GM19023 (cell line): ENCODE measurements at regions not wholly inside any gene's neighbourhood (a gene's known extent, or its start where the extent isn't known, plus 50 kb on each side); places are given as distances from the start of the nearest gene placed in this dataset.

Source experiments
- ATAC-seq: cut with Tn5 transposase; IDR thresholded peaks from one replicate; pipeline ENCODE4 v1.9.1; 2021; ENCODE audit warnings: mild to moderate bottlenecking, moderate library complexity; ENCODE audit not compliant: unreplicated experiment

DNA sequence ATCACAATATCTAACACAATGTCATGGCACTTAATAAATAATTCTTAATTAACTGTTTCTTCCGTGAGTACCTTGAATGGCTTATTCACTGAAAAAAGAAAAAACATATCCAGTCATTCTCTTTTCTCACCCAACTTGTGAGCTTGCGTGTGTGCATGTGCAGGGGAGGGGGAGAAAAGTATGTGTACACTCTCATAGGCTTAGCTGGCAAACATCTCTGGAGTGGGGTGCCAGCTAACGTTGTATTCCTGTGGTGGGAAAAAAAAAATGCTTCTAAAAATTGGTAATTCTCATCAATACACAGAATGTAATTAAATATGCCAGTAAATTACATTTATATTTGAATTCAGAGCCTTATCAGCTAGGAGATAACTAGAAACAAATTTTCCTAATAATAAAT is 291.9 kb upstream of the NOX3 start:
- ATAC-seq = no peak

DNA sequence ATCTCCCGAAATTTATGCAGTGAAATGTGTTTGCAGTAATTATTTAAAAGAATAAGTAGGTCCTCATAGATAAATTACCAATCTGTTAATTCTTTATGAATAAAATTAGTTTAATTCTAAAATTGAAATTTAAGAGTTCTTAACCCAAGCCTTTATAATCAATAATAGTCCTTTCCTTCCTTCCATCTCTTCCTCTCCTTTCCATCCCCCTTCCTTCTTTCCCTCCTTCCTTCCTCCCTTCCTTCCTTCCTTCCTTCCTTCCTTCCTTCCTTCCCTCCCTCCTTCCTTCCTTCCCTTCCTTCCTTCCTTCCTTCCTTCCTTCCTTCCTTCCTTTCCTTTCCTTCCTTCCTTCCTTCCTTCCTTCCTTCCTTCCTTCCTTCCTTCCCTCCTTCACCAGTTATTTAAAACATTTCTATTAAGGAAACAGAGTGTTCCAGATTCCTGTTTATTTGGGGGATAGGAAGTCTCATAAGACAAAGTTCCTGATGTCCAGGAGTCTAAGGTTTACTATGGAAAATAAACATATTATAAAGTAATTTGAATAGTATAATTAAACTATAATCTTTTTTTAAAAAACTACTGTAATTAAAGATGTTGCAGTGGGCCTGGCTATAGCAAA is 285.3 kb upstream of the NOX3 start:
- ATAC-seq = no peak

DNA sequence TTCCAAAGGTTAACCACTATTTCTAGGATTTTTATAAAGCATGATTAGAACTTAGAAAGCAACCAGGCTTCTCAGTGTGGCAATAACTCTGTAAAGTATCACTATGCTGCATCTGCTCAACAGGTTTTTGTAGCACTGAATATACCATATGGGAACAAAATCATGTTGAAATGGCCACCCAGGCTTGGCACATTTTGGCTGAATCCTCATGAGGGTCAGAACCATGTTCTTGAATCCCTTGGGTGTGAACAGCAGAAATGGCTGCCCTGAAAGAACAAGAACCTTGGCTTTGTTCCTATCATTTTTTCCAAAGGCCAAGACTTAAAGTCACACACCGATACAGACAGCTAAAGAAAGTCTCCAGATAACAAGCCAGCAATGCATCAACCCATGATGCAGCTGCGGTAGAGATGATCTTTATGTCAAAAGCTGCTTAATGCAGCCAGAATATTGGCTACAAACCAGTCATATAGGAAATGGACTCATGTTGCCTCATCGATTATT is 283.0 kb upstream of the NOX3 start:
- ATAC-seq = no peak

DNA sequence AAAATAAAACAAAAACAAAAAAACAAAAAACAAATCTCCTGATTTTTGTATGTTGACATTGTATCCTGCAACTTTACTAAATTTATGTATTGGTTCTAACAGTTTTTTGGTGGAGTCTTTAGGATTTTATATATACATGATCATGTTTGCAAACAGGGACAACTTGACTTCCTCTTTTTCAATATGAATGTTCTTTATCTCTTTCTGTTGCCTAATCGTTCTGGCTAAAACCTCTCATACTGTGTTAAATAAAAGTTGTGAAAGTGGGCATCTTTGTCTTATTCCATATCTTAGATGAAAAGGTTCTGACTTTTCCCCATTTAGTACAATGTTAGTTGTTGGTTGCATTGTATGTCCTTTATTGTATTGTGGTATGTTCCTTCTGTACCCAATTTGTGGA is 261.7 kb upstream of the NOX3 start:
- no peak for ATAC-seq

DNA sequence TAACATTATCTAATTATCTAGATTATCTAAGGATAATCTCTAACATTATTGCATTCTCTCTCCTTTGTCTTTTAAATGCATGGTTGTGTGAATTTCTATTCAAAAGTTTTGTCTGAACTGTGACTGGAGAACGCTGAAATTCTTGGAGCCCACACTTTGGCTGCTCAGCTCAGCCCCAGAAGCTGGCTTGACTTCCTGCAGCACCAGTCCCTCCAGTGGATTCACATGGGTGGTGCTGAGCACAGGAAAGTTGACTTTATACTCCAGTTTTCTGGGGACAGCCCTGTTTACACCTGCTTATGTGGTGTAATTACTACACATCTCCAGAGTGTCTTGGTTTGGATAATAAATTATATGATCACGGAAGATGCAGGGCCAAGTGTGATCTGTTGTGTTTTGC is 255.1 kb upstream of the NOX3 start:
- no peak for ATAC-seq

DNA sequence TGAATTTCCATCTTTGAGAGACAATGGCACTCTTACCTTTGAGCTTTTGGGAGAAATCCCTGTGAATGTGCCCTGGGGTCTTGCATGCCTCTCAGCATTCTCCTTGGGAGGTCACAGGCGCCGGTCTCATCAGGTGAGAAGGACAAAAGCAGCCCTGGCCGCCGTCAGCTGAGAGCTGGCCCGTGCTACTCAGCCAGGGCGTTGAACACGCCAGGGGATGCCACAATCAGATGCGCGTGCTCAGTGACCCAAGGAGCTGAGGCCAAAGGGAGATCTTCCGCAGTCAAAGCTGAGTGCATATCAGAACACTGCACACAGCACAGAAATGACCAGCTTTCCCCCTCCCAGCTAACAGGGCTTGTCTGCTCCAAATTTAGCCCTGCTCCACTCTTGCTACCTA is 253.6 kb upstream of the NOX3 start:
- ATAC-seq = no peak

DNA sequence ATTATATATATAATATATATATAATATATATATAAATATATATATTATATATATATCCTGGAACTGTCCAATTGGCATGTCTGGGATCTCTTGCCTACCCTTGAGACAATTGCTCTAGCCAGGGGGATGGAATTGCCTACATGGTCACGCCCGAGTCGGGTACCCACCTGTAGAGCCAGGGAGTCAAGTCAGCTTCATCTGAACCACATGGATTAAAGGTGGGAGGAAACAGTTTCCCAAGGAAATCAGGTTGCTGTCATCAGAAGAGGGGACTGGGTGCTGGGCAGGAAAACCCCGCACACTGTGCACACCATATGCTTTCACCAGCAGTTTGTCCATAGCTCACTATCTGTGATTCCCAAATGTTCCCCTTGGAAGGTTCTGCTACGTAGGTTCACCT is 252.5 kb upstream of the NOX3 start:
- ATAC-seq = no peak

DNA sequence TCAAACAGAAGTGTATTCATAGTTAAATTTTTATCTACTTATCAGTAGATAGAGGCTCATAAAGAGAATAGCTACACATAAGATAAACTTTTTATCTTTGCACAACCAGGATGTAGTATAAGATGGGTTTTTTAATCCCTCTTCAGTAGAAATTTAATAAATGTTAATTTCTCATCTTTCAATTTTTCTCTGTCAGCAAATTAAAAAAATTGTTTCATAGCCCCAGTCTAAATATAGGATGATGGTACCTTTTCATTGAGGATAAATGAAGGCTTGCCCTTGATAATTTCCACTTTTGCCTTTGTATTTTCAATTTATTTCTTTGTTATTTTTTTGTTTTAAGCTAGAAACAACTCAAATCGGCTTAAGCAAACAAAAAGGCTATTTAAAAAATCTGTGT is 251.2 kb upstream of the NOX3 start:
- ATAC-seq = no peak

DNA sequence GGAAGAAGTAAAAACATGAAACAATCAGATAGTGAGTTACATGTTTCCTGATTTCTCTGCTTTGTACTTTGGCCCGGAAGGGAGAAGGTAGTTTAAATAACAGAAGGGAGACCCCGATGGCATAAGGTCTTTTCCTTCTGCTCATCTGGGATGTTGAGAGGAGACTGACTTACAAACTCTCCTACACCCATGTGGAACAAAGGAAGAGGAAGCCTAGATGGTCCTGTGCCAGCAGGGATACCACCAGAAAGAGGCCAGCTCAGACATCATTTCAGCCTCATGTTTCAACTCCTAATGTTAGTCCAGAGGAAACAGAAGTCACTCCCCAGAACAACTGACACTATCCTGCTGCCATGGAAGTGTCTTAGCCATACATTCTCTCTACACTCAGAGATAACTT is 250.7 kb upstream of the NOX3 start:
- no peak for ATAC-seq

DNA sequence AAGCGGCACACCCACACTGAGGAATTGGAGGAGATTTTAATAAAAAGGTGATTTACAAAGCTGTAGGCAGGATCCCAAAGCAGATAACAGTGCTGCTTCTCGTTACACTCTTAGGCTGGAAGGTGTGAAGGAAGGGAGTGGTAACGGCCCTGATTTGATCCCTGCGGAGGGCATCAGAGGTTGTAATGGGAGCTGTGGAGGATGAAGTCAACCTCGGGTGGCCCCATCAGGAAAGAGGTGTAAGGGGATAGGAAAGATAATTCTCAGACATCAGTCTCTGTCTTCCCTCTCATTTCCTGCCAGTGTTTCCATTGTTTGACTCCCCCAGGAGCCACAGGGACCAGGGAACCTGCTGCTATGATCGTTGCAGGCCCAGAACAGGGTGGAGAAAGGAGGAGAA is 245.7 kb upstream of the NOX3 start:
- no peak for ATAC-seq

DNA sequence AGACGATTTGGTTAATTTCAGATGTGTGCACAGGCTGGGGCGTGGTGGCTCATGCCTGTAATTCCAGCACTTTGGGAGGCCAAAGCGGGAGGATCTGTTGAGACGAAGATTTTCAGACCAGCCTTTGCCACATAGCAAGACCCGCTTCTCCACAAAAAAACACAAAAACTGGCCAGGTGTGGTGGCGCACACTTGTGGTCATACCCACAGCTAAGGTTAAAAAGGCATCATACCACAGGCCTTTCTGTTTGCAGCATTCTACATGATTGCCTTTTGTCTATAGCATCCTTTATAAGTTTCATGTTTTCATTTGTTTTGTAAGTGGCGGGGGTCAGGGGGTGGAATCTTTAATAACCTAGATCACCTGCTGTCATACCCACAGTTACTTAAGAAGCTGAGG is 239.9 kb upstream of the NOX3 start:
- ATAC-seq = no peak

DNA sequence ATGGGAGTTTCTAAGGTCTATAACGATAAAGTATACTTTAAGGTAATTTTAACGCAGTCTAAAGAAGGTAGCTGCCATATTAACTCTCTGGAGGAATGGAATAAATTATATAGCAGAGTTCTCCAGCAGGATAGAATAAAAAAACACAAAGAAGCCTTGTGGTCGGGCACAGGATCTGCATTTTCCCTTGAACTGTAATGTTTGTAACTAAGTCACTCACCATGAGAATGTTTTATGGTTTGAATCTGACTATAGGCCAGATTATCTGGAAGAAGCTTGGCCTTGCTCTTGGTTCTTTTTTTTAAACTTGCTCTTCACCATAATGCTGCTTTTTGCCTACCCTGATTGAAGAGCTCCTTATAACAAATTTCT is 238.8 kb upstream of the NOX3 start:
- ATAC-seq = no peak

DNA sequence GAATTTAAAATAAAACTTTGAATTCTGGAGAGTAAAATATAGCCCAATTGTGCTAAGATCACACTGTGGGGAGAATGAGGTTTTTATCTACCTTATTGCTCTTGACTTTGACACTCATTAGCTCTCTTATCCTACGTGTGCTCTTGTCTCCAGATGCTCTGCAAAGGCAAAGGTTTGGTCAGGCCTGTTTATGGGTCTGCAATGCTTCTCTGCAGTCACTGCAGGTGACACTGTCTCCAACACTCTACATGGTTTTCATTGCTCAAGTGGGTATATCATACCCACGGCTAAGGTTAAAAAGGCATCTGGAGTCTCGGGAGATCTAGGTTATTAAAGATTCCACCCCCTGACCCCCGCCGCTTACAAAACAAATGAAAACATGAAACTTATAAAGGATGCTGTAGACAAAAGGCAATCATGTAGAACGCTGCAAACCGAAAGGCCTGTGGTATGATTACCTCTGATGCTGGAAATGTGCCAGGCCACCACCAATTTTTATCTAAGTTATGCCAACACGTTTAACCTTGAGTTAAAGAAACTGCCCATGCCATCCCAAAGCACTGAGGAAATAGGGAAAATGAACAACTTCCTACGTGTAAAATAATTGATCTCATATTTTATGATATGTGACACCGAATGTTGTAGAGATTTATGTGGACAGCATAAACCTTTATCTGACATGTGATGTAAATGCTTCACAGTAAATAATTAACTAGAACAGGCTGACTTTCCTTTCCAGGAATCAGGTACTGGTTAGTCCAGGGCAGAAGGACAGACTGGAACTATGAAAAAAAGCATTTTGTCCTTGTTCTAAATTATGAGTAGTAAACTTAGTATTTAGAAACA is 238.2 kb upstream of the NOX3 start:
- ATAC-seq = no peak

DNA sequence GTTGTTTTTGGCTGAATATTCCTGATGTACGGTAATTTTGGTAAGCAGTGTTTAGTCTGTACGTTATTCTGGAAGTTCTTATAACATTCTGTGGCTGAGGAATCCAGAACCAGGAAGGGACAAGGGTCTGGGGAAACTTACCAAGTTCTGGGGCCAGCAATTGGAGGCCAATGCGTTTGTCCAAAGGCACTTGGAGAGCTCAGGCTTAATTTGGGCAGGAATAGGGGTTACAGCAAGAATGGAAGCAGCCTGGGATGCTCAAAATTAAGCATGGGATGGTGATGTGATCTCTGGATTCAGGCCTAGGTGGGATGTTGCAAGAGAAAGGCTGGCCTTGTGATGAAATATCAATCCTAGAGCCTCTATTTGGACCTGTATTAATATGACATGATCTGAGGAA is 235.2 kb upstream of the NOX3 start:
- no peak for ATAC-seq

DNA sequence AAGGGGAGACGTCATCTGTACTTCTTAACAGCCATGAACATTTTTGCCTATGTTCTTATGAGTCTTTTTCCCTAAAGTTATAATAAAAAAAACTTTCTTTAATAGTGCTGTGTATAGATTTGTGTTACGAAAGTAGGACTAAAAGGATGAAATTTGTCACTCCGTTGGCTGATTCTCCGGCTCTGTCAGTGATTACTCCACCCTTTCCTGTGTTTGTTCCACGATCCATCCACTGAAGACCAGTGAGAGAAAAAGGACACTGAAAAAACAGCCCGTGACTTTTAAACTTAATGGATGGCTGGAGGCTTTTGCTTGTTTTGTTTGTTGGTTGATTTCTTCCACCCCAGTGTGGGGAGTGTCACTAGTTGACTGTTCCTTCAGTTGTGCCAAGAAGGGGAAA is 232.0 kb upstream of the NOX3 start:
- ATAC-seq = no peak

DNA sequence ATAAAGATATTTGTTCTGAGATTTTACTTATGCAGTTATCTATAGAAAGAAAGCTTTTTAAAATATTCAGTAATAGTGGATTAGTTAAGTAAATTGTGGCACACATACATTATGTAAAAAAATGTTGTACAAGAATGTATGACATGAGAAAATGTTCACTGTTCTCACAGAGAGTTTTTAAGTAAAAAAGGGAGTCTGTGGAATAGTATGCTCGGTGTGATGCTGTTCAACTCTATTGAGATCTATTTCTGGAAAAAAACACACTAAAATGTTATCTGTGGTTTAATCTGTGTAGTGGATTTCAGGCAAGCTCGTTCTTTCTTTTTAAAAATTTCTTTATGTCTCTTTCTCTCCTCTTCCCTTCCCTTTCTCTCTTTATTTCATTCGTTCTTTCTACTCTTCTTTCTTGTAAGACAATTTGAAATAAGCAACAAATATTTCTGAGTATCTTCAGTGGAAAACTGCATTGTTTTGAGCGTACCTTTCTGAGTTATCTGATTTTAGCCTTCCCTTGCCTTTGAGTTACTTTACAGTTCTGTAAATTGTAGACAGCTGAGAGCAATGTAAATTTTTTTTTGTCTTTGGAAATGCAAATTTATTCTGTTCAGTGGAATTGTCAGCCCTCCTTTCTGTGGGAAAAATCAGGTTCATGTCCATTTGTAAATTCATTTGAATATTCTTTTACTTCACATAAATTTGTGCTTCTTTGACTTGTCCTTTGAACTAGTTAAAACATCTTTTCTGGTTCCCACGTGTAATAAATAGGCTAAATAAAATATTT is 229.0 kb upstream of the NOX3 start:
- no peak for ATAC-seq

DNA sequence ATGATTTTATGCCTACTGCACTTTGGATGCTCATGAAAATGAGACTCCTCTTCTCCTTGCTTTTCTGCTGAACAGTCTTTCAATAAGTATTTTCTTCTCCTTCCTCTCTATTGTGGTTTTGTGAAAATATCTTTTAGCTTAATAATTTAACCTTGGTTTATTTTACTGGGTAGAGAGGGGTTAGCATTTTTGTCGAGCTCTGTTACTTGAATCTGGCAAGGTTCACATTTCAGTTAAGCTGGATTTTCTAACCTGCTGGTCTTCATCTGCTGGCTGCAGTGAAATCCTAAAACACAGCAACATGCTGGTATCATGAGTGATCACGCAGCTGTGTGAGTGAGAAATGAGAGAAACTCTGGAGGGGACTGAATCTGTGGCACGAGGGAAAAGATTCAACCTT is 222.7 kb upstream of the NOX3 start:
- no peak for ATAC-seq

DNA sequence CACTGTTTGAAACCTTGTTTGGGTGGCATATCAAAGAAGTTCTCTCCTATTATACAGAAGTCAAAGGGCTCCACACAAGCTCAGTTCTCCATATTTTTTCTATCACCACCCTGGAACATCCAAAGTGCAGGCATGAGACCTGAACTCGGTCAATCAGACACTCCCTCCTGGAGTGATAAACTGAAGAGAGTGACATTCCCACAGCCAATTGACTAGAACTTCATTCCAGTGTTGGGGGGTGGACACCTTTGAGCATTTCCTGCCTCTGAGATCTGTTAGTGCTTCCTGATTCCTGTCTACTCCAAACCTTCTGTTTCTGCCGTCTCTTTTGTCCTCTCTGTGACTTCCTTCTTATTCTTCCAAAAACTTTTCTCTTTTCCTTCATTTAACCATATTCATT is 220.7 kb upstream of the NOX3 start:
- no peak for ATAC-seq

DNA sequence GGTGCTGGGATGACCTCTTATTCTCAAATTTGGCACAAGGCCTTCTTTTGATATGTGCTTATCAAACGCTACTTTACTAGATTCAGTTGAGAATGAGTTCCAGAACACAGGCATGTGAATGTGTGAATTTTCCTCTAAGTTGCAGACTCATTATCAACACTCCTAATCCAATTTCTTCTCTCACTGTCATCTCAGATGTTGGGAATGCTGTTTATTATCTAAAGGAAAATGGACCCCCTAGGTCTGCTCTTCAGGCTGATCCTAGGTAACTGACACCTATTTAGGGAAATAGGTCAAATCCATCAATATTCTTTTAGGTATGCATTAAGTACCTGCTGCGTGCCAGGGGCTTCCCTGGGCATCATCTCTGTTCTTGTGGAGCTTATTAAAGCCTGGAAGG is 215.0 kb upstream of the NOX3 start:
- no peak for ATAC-seq

DNA sequence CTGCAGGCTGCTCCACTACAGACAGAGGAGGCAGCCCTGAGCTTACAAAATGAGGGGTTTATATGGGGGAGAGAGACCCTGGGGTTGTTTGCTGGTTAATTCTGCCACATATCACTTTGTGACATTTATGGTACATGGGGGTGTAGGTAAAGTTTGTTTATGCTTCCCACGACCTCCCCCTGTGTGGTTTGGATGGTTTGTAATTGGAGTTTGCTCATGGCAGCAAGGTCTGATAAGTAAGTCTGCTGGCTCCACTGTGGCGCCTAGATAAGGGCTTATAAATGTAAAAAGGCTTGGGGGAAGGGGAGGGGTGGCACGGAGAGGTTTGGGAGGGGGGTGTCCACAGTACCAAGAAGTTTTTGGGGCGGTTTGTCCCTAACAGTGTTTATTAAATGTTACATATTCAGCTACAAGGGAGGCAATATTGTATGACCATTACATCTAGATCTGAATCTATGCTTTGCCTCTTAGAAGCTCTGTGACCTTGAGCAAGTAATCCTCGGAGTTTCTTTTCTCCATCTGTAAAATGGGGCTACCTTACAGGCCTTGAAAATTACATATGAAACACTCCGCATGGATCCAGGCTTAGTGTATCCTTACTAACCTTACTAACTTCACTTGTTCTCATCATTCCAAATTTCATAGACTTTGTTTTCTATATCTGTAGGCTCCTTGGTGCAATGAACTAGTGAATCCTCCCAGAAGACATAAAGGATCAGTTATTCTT is 204.8 kb upstream of the NOX3 start:
- no peak for ATAC-seq

DNA sequence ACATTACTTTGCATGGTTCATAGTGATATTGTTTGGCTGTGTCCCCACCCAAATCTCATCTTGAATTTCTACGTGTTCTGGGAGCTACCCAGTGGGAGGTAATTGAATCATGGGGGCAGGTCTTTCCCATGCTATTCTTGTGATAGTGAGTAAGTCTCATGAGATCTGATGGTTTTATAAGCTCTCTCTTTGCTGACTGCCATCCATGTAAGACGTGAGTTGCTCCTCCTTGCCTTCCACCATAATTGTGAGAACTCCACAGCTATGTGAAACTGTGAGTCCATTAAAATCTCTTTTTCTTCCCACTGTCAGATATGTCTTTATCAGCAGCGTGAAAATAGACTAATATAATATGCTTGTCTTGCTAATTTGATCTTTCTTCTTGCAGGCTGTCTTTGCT is 200.4 kb upstream of the NOX3 start:
- no peak for ATAC-seq
